22Rv1 (cell line): ENCODE measurements at regions not wholly inside any gene's neighbourhood (a gene's known extent, or its start where the extent isn't known, plus 50 kb on each side); places are given as distances from the start of the nearest gene placed in this dataset.

Experiments used
- ZFX ChIP-seq: fragments of 450-650 bp; IDR thresholded peaks from 2 replicates; pipeline ENCODE4 v1.6.1; 2017; ENCODE audit warnings: antibody characterized with exemption, borderline replicate concordance
- TF ChIP-seq, protein P1 (sequence below): fragments of 450-650 bp; IDR thresholded peaks from 2 replicates; pipeline ENCODE4 v1.5.1; 2017; ENCODE audit warnings: mild to moderate bottlenecking

- TF ChIP-seq, protein P1, sequence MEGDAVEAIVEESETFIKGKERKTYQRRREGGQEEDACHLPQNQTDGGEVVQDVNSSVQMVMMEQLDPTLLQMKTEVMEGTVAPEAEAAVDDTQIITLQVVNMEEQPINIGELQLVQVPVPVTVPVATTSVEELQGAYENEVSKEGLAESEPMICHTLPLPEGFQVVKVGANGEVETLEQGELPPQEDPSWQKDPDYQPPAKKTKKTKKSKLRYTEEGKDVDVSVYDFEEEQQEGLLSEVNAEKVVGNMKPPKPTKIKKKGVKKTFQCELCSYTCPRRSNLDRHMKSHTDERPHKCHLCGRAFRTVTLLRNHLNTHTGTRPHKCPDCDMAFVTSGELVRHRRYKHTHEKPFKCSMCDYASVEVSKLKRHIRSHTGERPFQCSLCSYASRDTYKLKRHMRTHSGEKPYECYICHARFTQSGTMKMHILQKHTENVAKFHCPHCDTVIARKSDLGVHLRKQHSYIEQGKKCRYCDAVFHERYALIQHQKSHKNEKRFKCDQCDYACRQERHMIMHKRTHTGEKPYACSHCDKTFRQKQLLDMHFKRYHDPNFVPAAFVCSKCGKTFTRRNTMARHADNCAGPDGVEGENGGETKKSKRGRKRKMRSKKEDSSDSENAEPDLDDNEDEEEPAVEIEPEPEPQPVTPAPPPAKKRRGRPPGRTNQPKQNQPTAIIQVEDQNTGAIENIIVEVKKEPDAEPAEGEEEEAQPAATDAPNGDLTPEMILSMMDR, result no peak
- no peak for TF ChIP-seq ZFX
These were observed 402.8 kb upstream of the RBFOX1 start for GRCh38 chr16:6929868-6930267.
